GM12891 (cell line): ENCODE measurements at regions not wholly inside any gene's neighbourhood (a gene's known extent, or its start where the extent isn't known, plus 50 kb on each side); places are given as distances from the start of the nearest gene placed in this dataset.

Source experiments
- PAX5 ChIP-seq: IDR thresholded peaks from 2 replicates; pipeline ENCODE4 v1.6.1; 2011; ENCODE audit warnings: low read length, moderate library complexity, mild to moderate bottlenecking; ENCODE audit not compliant: insufficient read depth, severe bottlenecking
- POLR2A ChIP-seq: IDR thresholded peaks from 2 replicates; pipeline ENCODE4 v1.6.1; 2011; ENCODE audit warnings: low read depth, low read length, control low read depth
- POLR2AphosphoS5 ChIP-seq: IDR thresholded peaks from 2 replicates; pipeline ENCODE4 v1.6.1; 2011; ENCODE audit warnings: low read depth, low read length, control low read depth
- POU2F2 ChIP-seq: IDR thresholded peaks from 2 replicates; pipeline ENCODE4 v1.6.1; 2011; ENCODE audit warnings: low read depth, mild to moderate bottlenecking, control low read depth, low read length, moderate library complexity
- TAF1 ChIP-seq: IDR thresholded peaks from 2 replicates; pipeline ENCODE4 v1.6.1; 2011; ENCODE audit warnings: low read depth, low read length, control low read depth

DNA sequence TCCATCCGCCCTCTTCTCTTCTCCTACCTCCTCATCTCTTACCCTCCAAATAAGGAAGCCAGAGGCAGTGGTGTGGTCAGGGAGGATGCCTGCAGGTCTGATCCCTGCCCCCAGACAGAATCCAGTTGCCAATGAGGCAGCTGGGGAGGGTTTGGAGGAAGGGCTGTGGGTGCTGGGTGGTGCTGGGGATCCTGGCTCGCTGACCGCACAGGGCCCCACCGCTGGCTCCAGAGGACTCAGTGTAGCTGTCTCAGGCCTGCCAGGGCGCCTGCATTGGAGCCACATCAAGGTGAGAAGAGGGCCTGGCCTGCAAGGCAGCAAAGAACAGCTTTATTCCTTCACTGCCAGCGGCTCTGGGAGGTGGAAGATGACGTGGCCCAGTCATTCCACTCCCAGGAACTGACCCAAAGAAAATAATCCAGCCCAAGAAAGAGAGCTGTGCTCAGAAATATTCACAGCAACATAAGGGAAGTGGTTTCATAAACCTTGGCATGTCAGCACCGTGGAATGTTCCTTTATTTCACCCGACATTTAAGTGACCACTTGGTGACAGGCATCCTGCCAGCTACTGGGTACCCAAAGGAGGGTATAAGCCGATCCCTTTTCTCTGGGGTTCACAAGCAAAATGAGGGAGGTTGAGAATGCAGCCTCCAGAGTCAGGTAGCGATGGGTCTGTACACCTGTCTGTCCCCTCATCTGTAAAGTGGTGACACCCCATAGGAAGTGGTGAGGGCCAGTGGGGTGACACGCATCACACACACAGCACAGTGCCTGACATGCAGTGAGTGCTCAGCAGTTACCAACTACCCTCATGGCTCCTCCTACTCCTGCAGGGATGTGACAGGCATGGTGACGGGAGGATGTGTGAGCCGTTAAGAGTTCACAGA is 125.1 kb downstream of the SNX5 start:
- TF ChIP-seq POLR2A: no peak
- TF ChIP-seq TAF1: no peak
- no peak for TF ChIP-seq POLR2AphosphoS5
- no peak for TF ChIP-seq PAX5
- TF ChIP-seq POU2F2: no peak
